GM18870 (cell line): ENCODE measurements at regions not wholly inside any gene's neighbourhood (a gene's known extent, or its start where the extent isn't known, plus 50 kb on each side); places are given as distances from the start of the nearest gene placed in this dataset.
"Not testable (repeated sequence)": the region's sequence is repeated elsewhere in the genome, so short reads cannot be mapped to it uniquely, and the experiment has no call there.

ENCODE experiments used
- ATAC-seq: cut with Tn5 transposase; IDR thresholded peaks from one replicate; pipeline ENCODE4 v1.9.1; 2021; ENCODE audit warnings: moderate library complexity; ENCODE audit not compliant: unreplicated experiment

DNA sequence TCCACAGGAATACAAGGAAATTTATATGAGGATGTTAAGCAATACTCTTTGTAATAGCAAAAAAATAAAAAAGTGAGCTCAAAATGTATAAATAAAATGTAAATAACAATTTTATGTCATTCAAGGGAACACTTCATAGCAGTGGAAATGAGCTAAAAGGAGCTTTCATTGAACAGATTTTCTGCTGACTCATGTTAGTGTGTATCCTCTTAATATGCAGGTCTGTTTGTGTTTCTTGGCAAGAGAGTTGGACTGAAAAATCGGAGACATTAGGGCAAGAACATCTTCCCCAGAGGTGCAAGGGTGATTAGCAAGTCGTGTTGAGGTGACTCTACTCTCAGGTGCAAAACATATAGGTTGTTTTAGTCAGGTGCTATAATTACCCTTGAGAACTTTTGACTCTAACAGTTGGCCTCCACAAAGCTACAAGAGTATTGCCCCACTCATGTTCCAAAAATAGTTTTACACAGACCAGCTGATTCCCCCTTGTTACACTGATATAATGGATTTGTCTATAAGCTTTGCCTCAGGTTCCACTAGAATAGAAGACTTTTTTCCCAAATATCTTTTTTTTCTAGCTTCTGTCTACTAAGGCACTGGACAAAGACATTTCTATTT, 702.9 kb downstream of the TENT5A start:
- no peak for ATAC-seq

DNA sequence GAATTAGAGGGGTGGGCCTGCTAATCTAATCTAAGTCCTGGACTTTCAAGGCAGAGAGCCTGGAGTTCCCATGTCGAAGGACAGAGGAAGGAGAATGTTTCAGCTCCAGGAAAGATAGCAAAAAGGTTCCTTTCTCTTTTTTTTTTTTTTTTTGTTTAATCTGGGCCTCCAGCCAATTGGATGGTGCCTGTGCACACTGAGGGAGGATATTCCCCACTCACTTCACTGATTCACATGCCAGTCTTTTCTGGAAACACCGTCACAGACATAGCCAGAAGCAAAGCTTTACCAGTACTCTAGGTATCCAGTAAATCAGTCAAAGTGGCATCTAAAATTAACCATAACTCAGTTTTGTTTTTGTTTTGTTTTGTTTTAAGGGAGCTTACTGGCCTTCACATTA, 721.1 kb downstream of the TENT5A start:
- no peak for ATAC-seq

- ATAC-seq, result no peak
Observed at GRCh38 chr6:81026041-81026553, 726.4 kb downstream of the TENT5A start.

DNA sequence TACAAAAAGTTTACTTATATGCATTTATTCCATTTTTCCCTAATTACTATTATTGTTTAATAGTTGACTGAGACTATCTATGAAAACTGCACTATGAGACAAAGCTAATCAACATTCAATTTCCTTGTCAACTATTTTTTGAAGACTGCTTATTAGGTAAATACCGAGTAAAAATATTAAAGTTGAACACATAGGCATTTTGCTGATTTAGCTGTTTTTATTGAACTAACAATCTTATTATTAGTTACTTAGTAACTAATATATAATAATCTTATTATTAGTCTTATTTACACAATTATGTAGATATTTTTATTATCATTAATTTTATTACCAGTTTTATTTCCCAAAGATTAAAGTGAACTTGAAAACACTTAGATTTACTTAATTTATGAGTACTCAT, 728.8 kb downstream of the TENT5A start:
- no peak for ATAC-seq

GRCh38 chr6:81023007-81023582, 729.4 kb downstream of the TENT5A start:
- ATAC-seq, result no peak

GRCh38 chr6:81017586-81017985, 734.9 kb downstream of the TENT5A start:
- ATAC-seq, result not testable (repeated sequence)

GRCh38 chr6:81003894-81004293, 748.6 kb downstream of the TENT5A start:
- ATAC-seq, result no peak

- ATAC-seq, result no peak
Observed at GRCh38 chr6:81003156-81003555, 749.3 kb downstream of the TENT5A start.

GRCh38 chr6:81002126-81002525, 750.4 kb downstream of the TENT5A start:
- no peak for ATAC-seq

DNA sequence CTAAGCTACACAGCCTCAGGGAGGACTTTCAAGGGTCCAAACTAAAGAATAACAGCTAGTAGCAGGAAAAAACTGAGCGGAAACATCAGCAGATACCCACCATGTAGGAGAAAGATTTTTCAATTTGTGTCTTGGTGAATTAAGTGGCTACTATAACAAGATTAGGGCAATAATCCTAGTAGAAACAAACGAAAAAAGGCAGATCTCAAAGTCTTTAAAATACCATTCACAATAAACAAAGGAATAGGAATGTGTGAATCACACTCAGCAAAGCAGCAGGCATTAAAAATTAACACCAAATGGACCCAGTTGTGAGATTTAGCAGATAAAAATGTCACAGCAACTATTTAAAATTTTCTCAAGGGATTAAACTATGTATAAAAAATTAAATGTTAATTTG, 761.2 kb downstream of the TENT5A start:
- no peak for ATAC-seq

DNA sequence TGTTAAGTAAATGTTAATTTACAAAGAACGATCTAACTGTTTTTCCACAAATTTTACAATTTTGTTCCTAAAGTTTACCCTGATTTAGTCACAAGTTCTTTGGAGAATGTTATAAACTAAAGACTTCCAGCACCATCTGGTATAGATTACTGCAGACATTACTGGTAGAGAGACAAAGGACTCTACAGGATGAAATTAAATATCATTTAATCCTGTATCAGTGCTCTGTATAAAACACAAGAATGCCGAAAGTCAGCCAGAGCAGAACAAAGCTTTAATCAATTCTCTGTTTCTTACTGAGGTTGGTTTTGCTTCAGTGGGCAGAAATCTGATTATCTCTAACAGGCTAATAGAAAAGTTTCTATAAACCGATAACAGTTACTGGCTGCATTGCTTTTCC, 763.6 kb downstream of the TENT5A start:
- no peak for ATAC-seq

DNA sequence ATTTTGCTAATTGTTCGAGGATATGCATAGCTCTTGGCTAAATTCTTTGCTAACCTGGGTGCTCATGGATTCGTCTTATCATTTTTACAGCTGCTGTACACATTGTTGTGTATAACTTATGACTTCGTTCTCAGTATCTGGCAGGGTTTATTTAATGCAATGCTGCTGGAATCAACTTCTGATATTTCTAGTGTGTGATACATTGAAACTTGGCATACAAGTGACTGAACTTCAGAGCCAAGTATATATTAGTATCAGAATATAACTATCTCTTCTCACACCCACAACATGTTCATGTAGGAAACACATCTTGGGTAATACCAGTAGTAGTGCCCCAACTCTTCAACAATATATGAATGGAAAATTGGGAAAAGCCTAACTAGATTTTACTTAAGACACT, 764.2 kb downstream of the TENT5A start:
- no peak for ATAC-seq

- not testable (repeated sequence) for ATAC-seq
Observed at GRCh38 chr6:80981226-80981625, 771.3 kb downstream of the TENT5A start.

- ATAC-seq, result no peak
Observed at GRCh38 chr6:80976336-80976735, 776.1 kb downstream of the TENT5A start.

GRCh38 chr6:80974579-80974978, 777.9 kb downstream of the TENT5A start:
- ATAC-seq, result no peak

DNA sequence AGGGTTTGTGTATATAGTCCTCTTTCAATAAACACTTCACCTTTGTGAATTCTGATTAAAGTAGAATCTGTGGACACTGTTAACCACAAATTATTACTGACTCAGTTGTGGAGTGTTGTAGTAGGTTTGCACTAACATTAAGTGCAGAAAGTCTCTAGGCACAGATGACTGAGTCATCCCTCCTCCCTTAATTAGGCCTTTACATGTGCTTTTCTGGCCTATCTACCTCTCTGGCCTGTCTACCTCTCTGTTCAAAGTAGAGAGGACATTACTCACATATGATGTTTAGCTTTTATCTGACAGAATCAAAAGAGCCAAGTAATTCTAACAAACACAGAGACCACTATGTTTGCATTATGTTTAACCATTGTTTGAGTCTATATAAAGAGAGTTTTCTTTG, 783.0 kb downstream of the TENT5A start:
- no peak for ATAC-seq

DNA sequence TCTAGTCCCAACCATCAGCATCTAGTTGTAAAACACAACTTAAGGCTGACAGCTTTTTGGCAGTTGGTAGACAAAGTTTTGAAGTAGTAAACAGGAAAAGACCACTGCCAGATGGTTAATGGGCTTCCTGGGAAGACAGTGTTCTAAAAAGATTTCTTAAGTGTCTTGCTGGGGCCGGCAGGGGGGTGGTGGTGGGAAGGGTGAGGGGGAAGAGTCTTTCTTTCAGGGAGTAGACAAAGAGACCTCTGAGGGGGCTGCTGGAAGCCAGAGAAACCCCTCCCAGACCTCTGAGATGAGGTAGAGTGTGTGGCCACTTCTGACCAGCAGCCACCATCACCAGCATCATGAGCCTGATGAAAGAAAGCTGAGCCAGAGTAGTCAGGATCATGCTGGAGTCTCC, 784.9 kb downstream of the TENT5A start:
- ATAC-seq, result no peak

- no peak for ATAC-seq
Observed at GRCh38 chr6:80962382-80962781, 790.1 kb downstream of the TENT5A start.

DNA sequence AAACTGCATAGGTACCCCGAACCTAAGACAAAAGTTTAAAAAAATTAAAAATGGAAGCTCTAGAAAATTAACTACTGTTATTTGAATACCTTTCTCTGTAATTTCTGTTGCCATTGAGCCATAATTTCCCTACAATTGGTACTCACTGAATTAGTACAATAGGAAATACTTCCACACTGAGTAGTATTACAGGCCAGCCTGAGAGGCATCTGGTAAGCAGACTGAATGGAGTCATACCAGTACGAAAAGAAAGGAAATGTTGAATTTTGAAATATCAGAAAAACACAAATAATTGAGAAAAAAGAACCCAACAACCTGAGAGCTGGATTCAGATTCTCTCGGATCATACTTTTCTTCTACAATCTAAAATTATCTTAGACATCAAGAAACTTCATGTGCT, 791.3 kb downstream of the TENT5A start:
- ATAC-seq, result no peak

DNA sequence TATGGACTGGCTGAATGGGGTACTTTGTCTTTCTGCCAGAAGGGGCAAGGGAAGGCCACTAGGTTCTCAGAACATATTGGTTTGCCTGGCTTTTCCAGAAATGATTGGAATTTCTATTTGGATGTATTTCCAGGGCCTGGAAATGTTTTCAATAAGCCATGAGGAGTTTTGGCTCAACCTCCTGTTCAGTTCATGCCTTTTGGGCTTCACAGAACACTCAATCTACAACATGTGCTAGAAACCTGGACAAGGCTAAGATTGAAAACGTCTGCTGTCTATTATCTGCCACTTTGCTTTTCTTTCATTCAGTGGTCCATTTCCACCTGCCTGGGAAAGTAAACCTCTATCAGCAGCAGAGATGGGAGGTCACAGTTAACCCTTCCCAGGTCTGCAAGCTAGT, 793.4 kb downstream of the TENT5A start:
- no peak for ATAC-seq

GRCh38 chr6:80956898-80957297, 795.6 kb downstream of the TENT5A start:
- ATAC-seq, result no peak

DNA sequence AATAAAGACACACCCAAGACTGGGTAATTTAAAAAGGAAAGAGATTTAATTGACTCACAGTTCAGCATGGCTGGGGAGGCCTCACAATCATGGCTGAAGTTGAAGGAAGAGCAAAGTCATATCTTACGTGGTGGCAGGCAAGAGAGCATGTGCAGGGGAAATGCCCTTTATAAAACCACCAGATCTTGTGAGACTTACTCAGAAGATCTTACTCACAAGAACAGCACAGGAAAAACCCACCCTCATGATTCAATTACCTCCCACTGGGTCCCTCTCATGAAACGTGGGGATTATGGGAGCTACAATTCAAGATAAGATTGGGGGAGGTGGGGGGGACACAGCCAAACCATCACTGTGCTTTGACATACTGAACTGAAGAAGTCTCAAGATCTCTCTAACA, 800.0 kb downstream of the TENT5A start:
- not testable (repeated sequence) for ATAC-seq

DNA sequence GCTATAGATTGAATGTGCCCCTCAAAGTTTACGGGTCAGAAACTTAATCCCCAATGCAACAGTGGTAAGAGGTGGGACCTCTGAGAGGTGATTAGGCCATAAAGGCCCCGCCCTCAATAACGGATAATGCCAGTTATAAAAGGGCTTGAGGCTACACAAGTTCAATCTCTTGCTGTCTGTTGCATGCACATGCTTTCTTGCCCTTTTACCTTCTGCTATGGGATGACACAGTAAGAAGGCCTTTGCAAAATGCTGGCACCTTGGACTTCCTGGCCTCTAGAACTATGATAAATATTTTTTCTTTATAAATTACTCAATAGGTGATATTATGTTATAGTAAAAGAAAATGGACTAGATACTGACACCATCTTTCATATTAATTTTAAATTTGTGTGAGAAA, 806.1 kb downstream of the TENT5A start:
- no peak for ATAC-seq
